K562 (cell line): ENCODE measurements at regions not wholly inside any gene's neighbourhood (a gene's known extent, or its start where the extent isn't known, plus 50 kb on each side); places are given as distances from the start of the nearest gene placed in this dataset.

Experiments used
- ATAC-seq: fragments of 200-7000 bp; cut with Tn5 transposase; 3 replicates; pipeline ENCODE4 v1.9.1; 2020; ENCODE audit warnings: moderate library complexity
- BruUV-seq: library from RNA; stranded (reverse); fragments of 400-500 nt; replicated peaks from 2 replicates; lab custom pipeline; 2021; lab: Mats Ljungman, UMichigan
- CTCF ChIA-PET: fragments of 300-600 bp; formaldehyde crosslinking; extraction: SDS; loops from one replicate; lab custom pipeline; 2021; ENCODE audit warnings: low intra/inter-chr PET ratio; lab: Yijun Ruan, JAX
- POLR2A ChIA-PET: fragments of 300-600, 350-650 bp; sonication (Branson Sonifier 250); formaldehyde crosslinking; extraction: SDS; loops from one replicate; lab custom pipeline; 2021; ENCODE audit warnings: antibody characterized with exemption, inconsistent platforms; lab: Yijun Ruan, JAX
- DNase-seq, 4 experiments: peaks; one replicate each; pipeline versions ENCODE4 v3.0.0 to v3.0.0-alpha.2; 2011 to 2018; ENCODE audit warnings: low spot score in 3 of 4, mixed read lengths in 3 of 4; ENCODE audit errors: extremely low read depth in 1 of 4
- FAIRE-seq: peaks from 2 replicates; lab custom pipeline; 2011; peaks lifted over from hg19 to GRCh38; lab: Jason Lieb, UNC
- H2AFZ ChIP-seq: 2 replicates; pipeline ENCODE4 v1.6.0; 2011; ENCODE audit warnings: low read depth, low read length, control low read depth, inconsistent platforms
- H3K27ac ChIP-seq: fragments of 200-600 bp; 3 replicates; pipeline ENCODE4 v1.8.0; 2011; ENCODE audit warnings: low read depth, mild to moderate bottlenecking, control low read depth, inconsistent platforms, low read length, moderate library complexity, mixed read lengths; ENCODE audit errors: extremely low read depth
- H3K27me3 ChIP-seq, 2 experiments: fragments of 300-600 bp in 1 of 2; 2 replicates in 1 of 2; 3 replicates in 1 of 2; pipeline versions ENCODE4 v1.6.0 to v1.8.0; 2011; ENCODE audit warnings: inconsistent platforms in 2 of 2, low read length in 2 of 2, mild to moderate bottlenecking in 1 of 2, mixed read lengths in 1 of 2, moderate library complexity in 1 of 2; ENCODE audit not compliant: control insufficient read depth in 2 of 2, insufficient read depth in 2 of 2
- H3K36me3 ChIP-seq: fragments of 300-600 bp; 3 replicates; pipeline ENCODE4 v1.8.0; 2011; ENCODE audit warnings: mild to moderate bottlenecking, low read length, inconsistent platforms; ENCODE audit not compliant: control insufficient read depth, insufficient read depth
- H3K4me1 ChIP-seq, 2 experiments: fragments of 200-600 bp in 1 of 2; replicated peaks in 1 of 2; 2 replicates in 1 of 2; 3 replicates in 1 of 2; pipeline versions ENCODE4 v1.5.1 to v1.8.0; 2011; ENCODE audit warnings: inconsistent platforms in 2 of 2, low read length in 2 of 2, mild to moderate bottlenecking in 1 of 2, mixed read lengths in 1 of 2, moderate library complexity in 1 of 2; ENCODE audit not compliant: control insufficient read depth in 2 of 2, insufficient read depth in 2 of 2
- H3K4me2 ChIP-seq: 2 replicates; pipeline ENCODE4 v1.6.1; 2011; ENCODE audit warnings: low read length, control low read depth, inconsistent platforms, mixed read lengths; ENCODE audit not compliant: insufficient read depth
- H3K4me3 ChIP-seq: fragments of 200-600 bp; sonication (generic), shearing (Covaris generic); 2 replicates; pipeline ENCODE4 v1.5.1; 2016; ENCODE audit warnings: control low read depth, inconsistent platforms
- H3K79me2 ChIP-seq: fragments of 200-600 bp; 3 replicates; pipeline ENCODE4 v1.8.0; 2011; ENCODE audit warnings: low read length, inconsistent platforms; ENCODE audit not compliant: control insufficient read depth, insufficient read depth
- H3K9ac ChIP-seq, 2 experiments: 2 replicates each; pipeline versions ENCODE4 v1.6.0 to v1.6.1; 2011; ENCODE audit warnings: low read depth in 2 of 2, low read length in 2 of 2, control low read depth in 1 of 2, inconsistent platforms in 1 of 2, mild to moderate bottlenecking in 1 of 2, mixed read lengths in 1 of 2; ENCODE audit not compliant: insufficient read depth in 1 of 2
- H3K9me1 ChIP-seq: one replicate; pipeline ENCODE4 v1.6.0; 2011; ENCODE audit warnings: inconsistent platforms, mild to moderate bottlenecking, low read length, moderate library complexity; ENCODE audit not compliant: control insufficient read depth, insufficient read depth
- H3K9me3 ChIP-seq: replicated peaks from 2 replicates; pipeline ENCODE4 v1.5.1; 2011; ENCODE audit warnings: low read depth, low read length, inconsistent platforms; ENCODE audit not compliant: control insufficient read depth, insufficient read depth
- H4K20me1 ChIP-seq: replicated peaks from 2 replicates; pipeline ENCODE4 v1.6.1; 2011; ENCODE audit warnings: low read length, inconsistent platforms, mixed read lengths; ENCODE audit not compliant: control insufficient read depth, insufficient read depth
- ARNT ChIP-seq, 2 experiments: fragments of 450-650 bp; IDR thresholded peaks; 2 replicates each; pipeline ENCODE4 v1.6.1; 2016; ENCODE audit warnings: mild to moderate bottlenecking in 1 of 2
- ATF3 ChIP-seq, 2 experiments: fragments of 450-650 bp in 1 of 2; sonication (generic) in 1 of 2; formaldehyde crosslinking in 1 of 2; IDR thresholded peaks in 1 of 2; conservative IDR thresholded peaks in 1 of 2; 2 replicates each; pipeline versions ENCODE4 v1.6.1 to v1.8.1; 2016 to 2023; ENCODE audit warnings: mild to moderate bottlenecking in 2 of 2, moderate library complexity in 2 of 2, inconsistent platforms in 1 of 2, missing genetic modification reagents in 1 of 2
- ESRRA ChIP-seq: fragments of 450-650 bp; IDR thresholded peaks from 2 replicates; pipeline ENCODE4 v1.6.1; 2014; ENCODE audit warnings: low read depth, mild to moderate bottlenecking, moderate library complexity, borderline replicate concordance
- HDAC8 ChIP-seq: fragments of 450-650 bp; IDR thresholded peaks from 2 replicates; pipeline ENCODE4 v1.6.1; 2016; ENCODE audit warnings: mild to moderate bottlenecking, missing genetic modification characterization, moderate library complexity, missing compliant biosample characterization
- MEF2A ChIP-seq: IDR thresholded peaks from 2 replicates; pipeline ENCODE4 v1.6.1; 2011; ENCODE audit warnings: low read depth, mild to moderate bottlenecking, low read length, moderate library complexity; ENCODE audit not compliant: control insufficient read depth
- MEF2D ChIP-seq: conservative IDR thresholded peaks from 2 replicates; pipeline ENCODE4 v1.6.1; 2016; ENCODE audit warnings: low read depth, missing genetic modification characterization, missing compliant biosample characterization
- NBN ChIP-seq: fragments of 450-650 bp; IDR thresholded peaks from 2 replicates; pipeline ENCODE4 v1.6.1; 2016; ENCODE audit warnings: low read depth, mild to moderate bottlenecking
- POU5F1 ChIP-seq: fragments of 150-350 bp; IDR thresholded peaks from 2 replicates; pipeline ENCODE4 v1.6.1; 2014; ENCODE audit warnings: borderline replicate concordance, low read length, low read depth, mild to moderate bottlenecking; ENCODE audit not compliant: partially characterized antibody
- PTTG1 ChIP-seq: fragments of 450-650 bp; IDR thresholded peaks from 2 replicates; pipeline ENCODE4 v1.6.1; 2016; ENCODE audit warnings: low read depth, mild to moderate bottlenecking, missing genetic modification characterization, missing compliant biosample characterization
- UBTF ChIP-seq, 2 experiments: IDR thresholded peaks; 2 replicates each; pipeline ENCODE4 v1.6.1; 2012; ENCODE audit warnings: improper control_type of control experiment in 2 of 2, low read depth in 2 of 2, low read length in 2 of 2, borderline replicate concordance in 1 of 2
- ZNF146 ChIP-seq: IDR thresholded peaks from one replicate; pipeline ENCODE4 v1.6.1; 2018; ENCODE audit warnings: missing compliant biosample characterization; ENCODE audit not compliant: unreplicated experiment
- WGBS: fragments of 100-300 bp; shearing (Covaris generic); methylation state at CpG from one replicate; pipeline ENCODE4 v1.1.6; 2016; ENCODE audit warnings: low coverage, mixed read lengths; ENCODE audit not compliant: insufficient coverage; ENCODE audit errors: missing lambda C conversion rate; 5-methylcytosine and 5-hydroxymethylcytosine counted together
- in situ Hi-C: fragments of 300-500 bp; cut with MboI; formaldehyde crosslinking; loops from 4 replicates; pipeline ENCODE4 v1.15.0; 2018; ENCODE audit warnings: inconsistent platforms, mixed read lengths
- intact Hi-C: fragments of 100-400 bp; cut with micrococcal nuclease; formaldehyde crosslinking; loops from 2 replicates; pipeline ENCODE4 v1.14.2; 2022

- Histone ChIP-seq H3K4me3 (no peak overlapping the region), H3K27ac (no peak overlapping the region), H2AFZ (no peak overlapping the region; the same call in 1 of the 2 replicates), H3K9me1 (no peaks in the 10 kb centered on the region), H3K9ac (no peak overlapping the region), H3K27me3 (peaks cover 0 to 1% of the 10 kb centered on the region in 2 experiments; a peak in 1 of 5 replicates), H4K20me1 (no peaks in the 10 kb centered on the region), H3K9me3 (no peaks in the 10 kb centered on the region), H3K36me3 (no peaks in the 10 kb centered on the region), H3K4me1 (peaks cover 0 to 1% of the 10 kb centered on the region in 2 experiments; a peak in 2 of 5 replicates), H3K79me2 (no peaks in the 10 kb centered on the region), H3K4me2 (no peak overlapping the region)
- ChIA-PET POLR2A (interaction anchor here (0.6 to 1.5 kb wide), 3 partner anchors 13 to 83 kb away, joined by 3 to 4 read pairs (median 3); no protein-coding TSS in a partner anchor), CTCF (no interaction called here)
- TF ChIP-seq MEF2A (no peak), PTTG1 (tag) (no peak)
- intact Hi-C loops (loop anchor here (5.0 to 10.0 kb wide), 4 partner anchors 43 to 906 kb away; no protein-coding TSS in a partner anchor), in situ Hi-C loops (loop anchor here (10.0 to 25.0 kb wide), 3 partner anchors 668 to 893 kb away; no protein-coding TSS in a partner anchor)
- DNase-seq (no peak), ATAC-seq (no peak), FAIRE-seq (no peak)
- 13% methylated on average over 3 of the region's 3 CpGs for WGBS
- no TSS peak for BruUV-seq
Measured at GRCh38 chr14:65168840-65169239, 66.5 kb upstream of the MAX start.

- Histone ChIP-seq H3K4me2 (no peak overlapping the region), H3K9me3 (no peaks in the 10 kb centered on the region), H3K79me2 (no peaks in the 10 kb centered on the region), H4K20me1 (no peaks in the 10 kb centered on the region), H2AFZ (no peak overlapping the region; the same call in 1 of the 2 replicates), H3K9me1 (no peaks in the 10 kb centered on the region), H3K9ac (no peak overlapping the region), H3K36me3 (no peaks in the 10 kb centered on the region), H3K4me1 (peaks cover 0 to 6% of the 10 kb centered on the region in 2 experiments; a peak in 2 of 5 replicates), H3K4me3 (no peak overlapping the region), H3K27me3 (peaks cover 0 to 6% of the 10 kb centered on the region in 2 experiments; a peak in 1 of 5 replicates), H3K27ac (no peak overlapping the region)
- ATAC-seq = no peak
- BruUV-seq = no TSS peak
- DNase-seq = no peak
- FAIRE-seq = no peak
- in situ Hi-C loops (loop anchor here (10.0 to 25.0 kb wide), 3 partner anchors 668 to 893 kb away; no protein-coding TSS in a partner anchor), intact Hi-C loops (loop anchor here (5.0 to 10.0 kb wide), 4 partner anchors 43 to 905 kb away; no protein-coding TSS in a partner anchor)
- 0% methylated on average over 1 of the region's 1 CpG for WGBS
- ChIA-PET CTCF (no interaction called here), POLR2A (interaction anchor here (1.3 to 1.5 kb wide), 2 partner anchors 14 to 26 kb away, joined by 3 to 4 read pairs; no protein-coding TSS in a partner anchor)
- TF ChIP-seq ESRRA = no peak
- peak; percentile 84 for TF ChIP-seq ATF3 (IDR thresholded peaks at IDR 0.05)
- TF ChIP-seq ATF3 (CRISPR knock-in tag; conservative IDR thresholded peaks at IDR 0.05) = no peak
- no peak for TF ChIP-seq ZNF146 (CRISPR knock-in tag)
- TF ChIP-seq MEF2D (tag) = no peak
- no peak for TF ChIP-seq HDAC8 (tag)
- TF ChIP-seq UBTF (IDR thresholded peaks at IDR 0.05; ENCODE audit: borderline replicate concordance in 1 of 2, low read depth in 2 of 2, low read length in 2 of 2) = no peak
- no peak for TF ChIP-seq ARNT (IDR thresholded peaks at IDR 0.05)
- no peak for TF ChIP-seq NBN
- TF ChIP-seq POU5F1 = no peak
Measured at GRCh38 chr14:65169351-65169750, 67.0 kb upstream of the MAX start.
